Fibroblast of skin of back (primary cell): ENCODE measurements at regions not wholly inside any gene's neighbourhood (a gene's known extent, or its start where the extent isn't known, plus 50 kb on each side); places are given as distances from the start of the nearest gene placed in this dataset.
A peak's percentile ranks its signal among the peaks of the same experiment; 100 is the strongest.
"Not testable (repeated sequence)": the region's sequence is repeated elsewhere in the genome, so short reads cannot be mapped to it uniquely, and the experiment has no call there.

Source experiments
- DNase-seq: peaks from one replicate; pipeline ENCODE4 v3.0.0-alpha.2; 2013

DNA sequence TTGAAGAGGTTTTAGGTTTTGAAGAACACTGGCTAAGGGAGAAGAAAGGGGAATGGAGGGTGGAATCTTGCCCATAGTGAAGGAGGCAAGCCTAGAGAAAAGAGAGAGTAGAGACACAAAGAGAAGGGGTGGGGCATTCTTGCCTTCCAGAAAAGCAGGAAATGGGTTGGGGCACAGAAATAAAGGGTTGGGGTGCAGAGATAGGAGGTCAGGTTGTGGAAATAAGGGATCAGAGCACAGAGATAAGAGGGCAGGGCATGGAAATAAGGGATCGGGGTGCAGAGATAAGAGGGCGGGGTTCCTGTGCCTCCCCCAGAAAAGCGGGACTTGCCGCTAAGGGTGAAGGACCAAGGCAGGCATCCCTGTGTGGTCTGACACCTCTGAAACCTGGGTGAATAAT is 69.9 kb downstream of the ALG1L2 start:
- DNase-seq, result not testable (repeated sequence)

DNA sequence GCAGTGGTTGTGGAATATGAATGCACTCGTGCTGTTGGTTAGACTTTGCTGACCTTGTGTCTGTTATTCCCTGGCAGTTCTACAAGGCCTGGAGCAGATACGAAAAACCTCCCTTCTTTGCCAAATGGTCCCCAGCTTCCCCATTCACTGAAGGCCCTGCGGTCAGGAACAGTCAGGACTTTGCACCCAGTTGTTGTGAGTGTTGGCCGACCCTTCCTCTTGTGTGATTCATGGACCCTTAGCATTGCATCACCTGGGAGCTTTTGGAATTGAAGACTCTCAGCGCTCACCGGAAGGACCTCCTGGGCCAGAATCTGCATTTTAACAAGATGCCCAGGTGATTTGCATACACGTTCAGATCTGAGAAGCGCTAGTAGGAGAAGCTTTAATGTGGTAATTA is 71.6 kb downstream of the ALG1L2 start:
- not testable (repeated sequence) for DNase-seq

DNA sequence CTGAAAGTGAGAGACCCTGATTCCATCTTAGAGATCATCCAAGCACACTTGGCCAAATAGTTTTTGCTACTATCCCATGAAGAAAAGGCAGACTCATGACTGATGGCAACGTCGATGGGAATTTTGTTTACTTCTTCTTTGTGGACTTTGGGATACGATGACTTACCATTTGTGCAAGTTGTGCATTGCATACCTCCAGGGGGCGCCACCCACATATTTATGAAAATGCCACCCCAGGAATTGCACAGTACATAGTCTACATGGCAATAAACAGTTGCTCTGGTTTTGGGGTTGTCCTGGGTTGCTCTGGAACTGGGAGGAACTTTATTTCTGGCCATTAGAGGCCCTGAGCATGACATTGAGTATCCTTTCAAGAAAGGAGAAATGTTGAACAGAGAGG is 73.8 kb downstream of the ALG1L2 start:
- not testable (repeated sequence) for DNase-seq

DNA sequence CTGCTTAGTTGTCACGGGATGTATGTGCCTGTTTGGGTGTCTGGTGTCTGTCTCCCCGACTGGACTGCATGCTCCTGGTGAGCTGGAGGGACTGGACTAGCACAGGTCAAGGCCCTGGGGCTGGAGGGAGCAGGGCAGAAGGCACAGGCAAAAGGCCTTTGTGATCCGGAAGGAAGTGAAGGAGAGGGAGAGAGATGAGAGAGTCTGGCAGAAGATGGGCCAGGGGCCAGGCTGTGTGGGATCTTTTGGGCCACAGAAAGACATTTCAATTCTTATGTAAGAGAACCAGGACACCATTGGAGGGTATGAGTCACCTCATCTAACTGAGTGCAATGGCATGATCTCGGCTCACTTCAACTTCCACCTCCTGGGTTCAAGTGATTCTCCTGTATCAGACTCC is 85.2 kb downstream of the ALG1L2 start:
- DNase-seq, result not testable (repeated sequence)

DNA sequence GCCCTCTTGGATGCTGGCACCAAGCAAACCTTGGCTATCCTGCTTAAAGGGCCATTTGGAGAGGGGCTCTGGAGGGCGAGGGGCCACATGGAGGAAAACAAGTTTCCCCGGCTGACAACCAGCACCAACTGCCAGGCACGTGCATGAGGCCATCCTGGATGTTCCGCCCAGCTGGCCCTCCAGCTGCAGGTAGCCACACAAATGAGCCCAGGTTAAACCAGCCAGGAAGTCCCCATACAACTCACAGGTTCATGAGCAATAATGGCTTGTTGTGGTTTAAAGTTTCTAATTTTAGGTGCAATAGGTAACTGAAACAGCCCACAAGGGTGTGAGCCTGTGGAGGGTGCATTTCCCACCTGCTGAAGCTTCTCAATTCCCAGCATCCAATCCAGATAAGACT is 93.6 kb downstream of the ALG1L2 start:
- not testable (repeated sequence) for DNase-seq

DNA sequence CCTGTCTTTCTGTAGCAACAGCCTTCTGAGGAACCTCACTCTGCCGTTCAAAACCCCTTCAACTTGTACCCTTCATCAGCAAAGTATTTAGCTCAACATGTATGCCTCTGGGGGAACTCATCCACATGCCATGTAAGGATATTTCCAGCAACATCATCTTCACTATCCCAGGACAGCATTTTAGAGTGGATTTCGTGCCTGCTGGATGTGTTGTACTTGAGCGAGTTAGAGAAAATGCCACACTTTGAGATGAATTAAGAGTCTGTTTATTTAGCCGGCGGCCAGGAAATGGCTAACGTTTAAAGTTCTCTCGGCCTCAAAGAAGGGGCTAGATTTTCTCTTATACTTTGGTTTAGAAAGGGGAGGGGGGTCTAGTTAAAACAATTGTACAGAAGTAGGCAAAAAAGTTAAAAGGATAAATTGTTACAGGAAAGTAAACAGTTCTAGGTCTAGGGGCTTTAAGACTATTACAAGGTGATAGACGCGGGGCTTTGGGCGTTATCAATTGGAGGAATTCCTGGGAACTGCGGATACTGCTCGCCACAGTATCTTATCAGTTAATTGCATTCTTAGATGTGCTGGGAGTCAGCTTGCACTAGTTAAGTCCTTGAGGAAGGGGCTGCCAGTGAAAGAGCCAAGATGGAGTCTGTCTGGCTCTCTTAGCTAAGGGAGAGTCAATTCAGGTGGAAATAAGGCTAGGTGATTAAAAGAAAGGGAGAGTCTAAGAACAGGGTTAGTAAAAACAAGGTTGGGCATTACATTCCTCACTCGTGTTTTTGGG is 95.0 kb downstream of the ALG1L2 start:
- not testable (repeated sequence) for DNase-seq

DNA sequence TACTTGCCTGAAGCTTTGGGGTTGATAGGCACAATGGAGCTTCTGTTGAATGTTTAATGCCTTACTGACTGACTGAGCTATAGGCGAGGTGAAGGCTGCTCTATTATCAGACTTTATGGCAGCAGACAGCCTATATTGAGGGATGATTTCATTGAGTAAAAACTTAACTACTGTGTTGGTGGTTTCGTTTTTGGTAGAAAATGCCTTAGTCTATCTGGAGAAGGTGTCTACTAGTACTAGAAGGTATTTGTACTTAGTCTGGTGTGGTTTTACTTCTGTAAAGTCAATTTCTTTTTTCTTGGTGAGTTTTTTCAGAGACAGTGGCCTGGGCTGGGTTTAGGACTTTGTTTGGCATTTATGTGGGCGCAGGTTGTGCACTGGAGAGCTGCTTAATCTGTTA is 97.2 kb downstream of the ALG1L2 start:
- peak; percentile 0 for DNase-seq

DNA sequence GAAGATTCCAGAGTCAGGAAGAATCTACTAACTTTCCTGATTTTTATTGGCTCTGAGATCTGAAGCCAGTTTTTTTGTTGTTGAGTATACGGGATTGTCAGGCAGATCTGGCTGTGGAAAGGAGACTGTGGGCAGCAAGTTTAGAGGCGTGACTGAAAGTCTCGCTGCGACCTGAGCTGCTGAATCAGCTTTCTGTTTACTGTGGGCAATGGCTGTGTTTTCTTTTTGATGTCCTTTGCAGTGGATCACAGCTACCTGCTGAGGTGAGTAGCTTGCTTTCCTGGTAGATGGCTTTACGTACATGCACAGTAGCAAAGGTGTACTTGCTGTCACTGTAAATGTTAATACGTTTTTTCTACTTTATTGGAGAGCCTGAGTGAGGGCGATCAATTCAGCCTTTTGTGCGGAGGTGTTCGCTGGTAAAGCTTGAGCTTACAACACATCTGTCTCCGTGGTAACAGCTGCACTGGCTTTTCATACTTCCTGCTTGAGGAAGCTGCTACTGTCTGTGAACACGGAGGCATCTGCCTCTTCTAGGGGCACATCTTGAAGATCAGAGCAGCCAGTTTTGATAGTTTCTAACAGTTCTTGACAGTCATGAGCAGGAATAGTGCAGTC is 97.8 kb downstream of the ALG1L2 start:
- peak; percentile 1 for DNase-seq

DNA sequence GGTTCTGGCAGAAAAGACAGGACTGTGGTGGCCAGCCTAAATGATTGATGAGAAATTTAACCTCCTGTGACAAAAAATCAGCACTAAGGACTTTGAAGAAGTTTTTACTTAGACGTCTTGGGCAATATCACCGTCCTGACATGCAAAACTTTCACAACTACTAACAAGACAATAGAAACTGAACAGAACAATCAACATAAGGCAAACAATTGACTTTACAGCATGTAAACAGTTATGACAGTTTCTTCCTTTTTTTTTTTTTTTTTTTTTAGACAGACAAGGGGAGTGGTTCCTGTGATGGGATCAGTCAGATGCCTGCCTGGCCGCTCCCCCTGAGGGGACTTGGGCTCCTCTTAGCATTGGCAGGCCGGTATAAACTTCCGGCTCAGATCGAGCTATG is 100.8 kb downstream of the ALG1L2 start:
- not testable (repeated sequence) for DNase-seq

DNA sequence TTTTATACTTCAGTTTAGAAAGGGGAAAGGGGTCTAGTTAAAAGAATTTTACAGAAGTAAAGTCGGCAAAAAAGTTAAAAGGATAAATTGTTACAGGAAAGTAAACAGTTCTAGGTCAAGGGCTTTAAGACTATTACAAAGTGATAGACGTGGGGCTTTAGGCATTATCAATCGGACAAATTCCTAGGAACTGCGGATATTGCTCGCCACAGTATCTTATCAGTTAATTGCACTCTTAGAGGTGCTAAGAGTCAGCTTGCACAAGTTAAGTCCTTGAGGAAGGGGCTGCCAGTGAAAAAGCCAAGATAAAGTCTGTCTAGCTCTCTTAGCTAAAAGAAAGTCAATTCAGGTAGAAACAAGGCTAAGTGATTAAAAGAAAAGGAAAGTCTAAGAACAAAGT is 102.1 kb downstream of the ALG1L2 start:
- not testable (repeated sequence) for DNase-seq

DNA sequence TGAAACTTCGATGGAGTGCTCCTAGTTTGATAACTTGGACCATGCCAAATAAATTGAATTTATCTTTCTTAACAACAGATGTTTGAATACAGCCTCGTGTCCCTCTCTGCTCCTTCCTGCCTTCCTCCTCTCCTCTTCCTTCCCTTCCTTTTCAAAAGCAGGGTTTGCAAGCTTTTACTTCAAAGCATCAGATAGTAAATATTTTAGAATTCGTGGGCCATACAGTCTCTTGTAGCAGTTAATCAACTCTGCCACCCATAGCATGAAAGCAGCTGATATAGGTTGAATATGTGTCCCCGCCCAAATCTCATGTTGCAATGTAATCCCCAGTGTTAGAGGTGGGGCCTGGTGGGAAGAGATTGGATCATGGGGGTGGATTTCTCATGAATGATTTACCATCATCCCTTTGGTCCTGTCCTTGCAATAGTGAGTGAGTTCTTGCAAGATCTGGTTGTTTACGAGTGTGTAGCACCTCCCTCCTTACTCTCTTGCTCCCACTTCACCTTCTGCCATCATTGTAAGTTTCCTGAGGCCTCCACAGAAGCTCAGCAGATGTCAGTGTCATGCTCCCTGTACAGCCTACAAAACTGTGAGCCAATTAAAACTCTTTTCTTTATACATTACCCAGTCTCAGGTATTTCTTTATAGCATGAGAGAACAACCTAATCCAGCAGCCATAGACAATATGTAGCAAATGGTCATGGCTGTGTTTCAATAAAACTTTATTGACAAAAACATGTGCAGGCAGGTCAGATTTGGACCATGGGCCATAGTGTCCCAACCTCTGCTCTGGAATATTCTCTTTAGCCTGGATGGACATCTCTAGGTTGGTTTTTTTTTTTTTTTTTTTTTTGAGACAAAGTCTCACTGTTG is 102.8 kb downstream of the ALG1L2 start:
- DNase-seq, result not testable (repeated sequence)

DNA sequence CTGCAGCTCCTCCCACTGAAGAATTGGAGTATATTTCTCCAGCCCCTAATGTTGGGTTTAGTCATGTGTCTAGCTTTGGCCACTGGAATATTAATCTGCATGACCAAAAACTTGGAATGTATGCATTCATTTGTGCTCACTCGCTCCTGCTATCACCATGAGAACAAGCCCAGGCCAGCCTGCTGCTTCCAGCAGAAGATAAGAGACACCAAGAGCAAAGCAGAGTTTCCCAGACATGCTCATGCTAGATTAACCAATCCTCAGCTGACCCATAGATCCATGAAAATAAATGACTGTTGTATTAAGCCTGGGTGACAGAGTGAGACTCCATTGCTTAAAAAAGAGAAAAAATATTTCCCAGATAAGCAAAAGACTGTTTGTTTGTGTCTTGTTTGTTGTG is 119.6 kb downstream of the ALG1L2 start:
- not testable (repeated sequence) for DNase-seq

DNA sequence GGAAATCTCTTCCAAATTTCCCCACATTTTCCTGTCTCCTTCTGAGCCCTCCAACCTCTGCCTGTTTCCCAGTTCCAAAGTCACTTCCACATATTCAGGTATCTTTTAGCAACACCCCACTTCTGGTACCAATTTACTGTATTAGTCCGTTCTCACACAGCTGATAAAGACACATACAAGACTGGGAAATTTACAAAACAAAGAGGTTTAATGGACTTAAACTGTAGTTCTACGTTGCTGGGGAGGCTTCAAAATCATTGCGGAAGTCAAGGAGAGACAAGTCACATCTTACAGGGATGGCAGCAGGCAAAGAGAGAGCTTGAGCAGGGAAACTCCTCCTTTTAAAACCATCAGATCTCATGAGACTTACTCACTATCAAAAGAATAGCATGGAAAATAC is 122.0 kb downstream of the ALG1L2 start:
- not testable (repeated sequence) for DNase-seq

DNA sequence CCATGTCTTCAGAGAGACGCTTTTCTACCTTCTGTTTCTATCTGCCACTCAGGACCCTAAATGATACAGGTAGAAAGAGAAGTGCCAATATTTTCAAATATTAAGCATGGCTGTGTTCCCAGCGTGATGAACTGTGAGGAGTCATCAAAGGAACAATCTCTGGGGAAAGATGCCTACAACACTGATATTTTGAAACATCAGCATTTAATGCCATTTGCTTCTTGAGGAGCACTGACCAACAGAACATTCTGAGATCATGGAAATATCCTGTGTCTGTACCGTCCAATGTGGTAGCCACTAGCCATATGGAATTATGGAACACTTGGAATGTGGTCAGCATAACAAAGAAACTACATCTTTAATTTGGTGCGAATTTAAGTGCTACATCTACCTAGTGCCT is 117.9 kb upstream of the COL6A5 start:
- DNase-seq, result no peak

DNA sequence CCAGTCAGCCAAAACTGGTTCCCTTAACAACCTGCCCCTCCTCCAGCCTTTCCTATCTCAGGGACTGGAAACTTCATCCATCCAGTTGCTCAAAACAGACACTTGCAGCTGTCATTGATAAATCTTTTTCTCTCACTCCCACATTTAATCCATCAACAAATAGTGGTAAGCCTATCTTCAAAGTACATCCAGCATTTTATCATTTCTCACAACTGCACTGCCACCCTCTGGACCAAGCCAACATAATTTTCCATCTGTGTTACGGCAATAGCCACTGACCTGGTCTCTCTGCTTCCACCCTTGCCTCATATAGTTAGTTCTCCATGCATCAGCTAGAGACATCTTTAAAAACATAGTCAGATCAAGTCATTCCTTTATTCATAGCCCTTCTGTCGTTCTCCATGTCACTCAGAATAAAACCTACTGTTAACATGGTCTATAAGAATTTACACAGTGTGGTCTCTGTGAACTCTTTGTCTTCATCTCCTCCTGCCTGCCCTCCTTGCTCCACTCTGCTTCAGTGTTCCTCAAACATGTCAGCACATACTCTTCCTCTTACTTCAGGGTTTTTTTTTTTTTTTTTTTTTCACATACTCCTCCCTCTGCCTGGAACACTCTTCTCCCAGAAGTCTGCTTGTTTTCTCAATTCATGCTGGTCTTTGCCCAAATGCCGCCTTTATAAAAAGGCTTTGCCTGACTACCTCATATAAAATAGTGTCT is 102.5 kb upstream of the COL6A5 start:
- DNase-seq, result no peak

DNA sequence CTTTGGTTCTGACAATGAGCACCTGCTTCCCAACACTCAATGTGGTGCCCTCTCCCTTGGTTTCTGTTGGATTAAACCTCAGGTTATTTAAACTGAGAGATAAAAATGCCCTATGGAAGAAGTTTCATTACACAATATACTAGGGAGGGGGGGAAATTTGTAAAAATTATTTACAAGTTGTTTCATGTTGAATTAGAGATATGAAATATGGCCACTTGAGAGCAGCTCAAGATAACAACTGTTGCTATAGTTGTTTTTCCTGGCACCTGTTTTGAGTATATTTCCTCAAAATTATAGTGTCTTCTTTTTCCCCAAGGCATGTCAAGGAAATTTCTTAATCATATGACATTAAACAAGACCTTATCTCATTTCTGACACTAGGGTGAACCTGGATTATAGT is 101.7 kb upstream of the COL6A5 start:
- no peak for DNase-seq

DNA sequence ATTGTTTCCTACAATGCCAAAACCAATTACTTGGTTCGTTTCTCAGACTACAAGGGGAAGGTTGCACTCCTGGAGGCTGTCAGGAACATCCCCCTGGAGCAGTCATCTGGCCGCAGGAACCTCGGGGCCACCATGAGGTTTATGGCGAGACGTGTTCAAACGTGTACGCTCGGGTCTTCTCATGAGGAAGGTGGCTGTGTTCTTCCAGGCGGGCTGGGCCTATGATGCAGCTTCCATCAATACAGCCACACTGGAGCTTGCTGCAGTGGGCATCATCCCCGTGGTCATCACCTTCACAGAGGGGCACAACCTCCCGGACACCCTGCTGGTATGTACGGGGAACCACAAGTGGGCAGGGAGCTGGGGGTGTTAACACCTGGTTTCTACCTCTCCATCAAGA is 94.5 kb upstream of the COL6A5 start:
- DNase-seq, result no peak

DNA sequence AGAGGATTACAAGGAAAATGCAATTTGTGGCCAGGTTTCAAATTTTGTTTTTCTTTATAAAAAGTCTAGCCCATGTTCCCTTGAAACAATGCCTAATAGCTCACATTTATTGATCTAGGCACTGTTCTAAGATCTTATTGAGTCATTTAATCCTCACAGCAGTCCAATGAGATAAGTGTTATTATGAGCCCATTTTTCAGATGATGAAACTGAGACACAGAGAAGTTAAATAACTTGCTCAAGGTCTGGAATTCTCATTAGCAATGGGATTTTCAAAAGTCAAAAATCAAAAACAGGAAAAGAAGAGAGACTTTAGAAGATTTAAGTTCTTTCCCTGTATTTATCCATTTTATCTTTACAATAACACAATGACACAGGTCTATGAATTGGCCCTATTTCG is 90.0 kb upstream of the COL6A5 start:
- no peak for DNase-seq

DNA sequence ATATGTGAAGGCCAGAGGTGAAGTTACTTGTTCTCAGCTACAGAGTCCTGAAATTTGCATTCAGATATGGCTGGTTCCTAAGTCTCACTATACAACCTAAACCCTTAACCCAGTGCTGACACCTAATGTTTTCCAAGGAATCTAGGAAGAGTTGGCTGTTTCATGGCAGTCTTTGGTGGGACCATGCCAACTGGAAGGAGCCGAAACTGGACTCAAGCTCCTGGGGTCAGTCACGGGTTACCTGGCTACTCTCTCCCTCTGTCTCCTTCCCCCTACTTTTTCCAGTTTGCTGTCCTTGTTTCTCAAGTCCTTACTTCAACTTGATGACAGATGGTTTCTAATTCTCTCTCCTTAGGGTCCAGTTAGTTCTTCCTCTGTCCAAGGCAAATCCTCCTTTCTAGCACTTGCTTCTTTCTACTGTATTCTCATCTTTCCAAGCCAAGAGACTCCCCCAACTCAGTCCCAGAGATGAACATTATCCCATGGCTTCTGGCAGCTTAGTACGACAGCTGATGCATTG is 88.6 kb upstream of the COL6A5 start:
- DNase-seq, result no peak

DNA sequence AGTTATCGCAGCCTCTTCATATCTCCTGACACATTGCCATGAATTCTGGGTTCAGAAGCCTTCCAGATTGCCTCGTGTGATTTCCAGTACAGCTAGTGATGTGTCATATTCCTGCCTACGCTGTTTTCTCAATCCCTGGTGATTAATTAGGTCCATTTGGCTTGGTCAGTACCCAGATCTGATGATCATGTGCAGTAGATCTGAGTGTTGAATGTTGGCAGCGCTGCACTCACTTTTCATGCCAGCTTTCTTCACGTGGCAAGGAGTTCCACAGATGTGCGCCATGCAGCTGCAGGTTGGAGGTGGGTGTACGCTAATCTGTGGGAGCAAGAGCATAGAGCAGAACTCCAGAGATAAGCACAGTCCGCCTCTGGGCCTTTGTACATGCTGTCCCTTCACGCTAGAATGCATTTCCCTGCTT is 86.9 kb upstream of the COL6A5 start:
- DNase-seq, result no peak

DNA sequence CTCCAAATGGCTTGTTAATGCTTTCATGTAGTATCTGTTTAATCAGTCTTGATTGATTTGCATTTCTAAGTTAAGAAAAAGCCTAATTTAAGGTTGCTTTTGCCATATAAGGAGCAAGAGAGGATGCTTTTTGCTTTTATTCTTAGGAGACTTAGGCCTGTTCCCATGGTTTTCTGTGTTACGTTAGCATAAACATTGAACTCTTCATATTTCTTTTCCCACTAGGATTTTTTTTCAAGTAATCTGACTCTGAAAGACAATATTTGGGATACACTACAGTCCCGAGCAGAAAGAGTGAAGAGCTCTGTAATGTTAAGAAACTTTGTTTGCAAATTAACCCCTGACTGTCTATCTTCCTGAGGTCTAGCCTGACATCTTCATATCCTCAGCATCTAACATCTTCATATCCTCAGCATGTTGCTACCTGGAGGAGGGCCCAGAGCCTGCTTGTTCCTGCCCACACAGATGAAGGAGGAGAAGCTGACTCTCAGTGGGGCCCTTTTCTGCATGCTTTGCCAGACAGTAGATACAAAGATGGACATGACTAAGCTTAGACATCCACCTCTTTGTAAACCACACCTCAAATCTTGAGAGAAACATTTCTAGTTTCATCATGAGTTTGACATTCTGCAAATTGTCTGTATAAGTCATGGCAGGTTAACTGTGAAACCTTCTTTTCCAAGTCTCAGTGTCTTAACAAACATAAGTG is 86.2 kb upstream of the COL6A5 start:
- DNase-seq, result no peak

DNA sequence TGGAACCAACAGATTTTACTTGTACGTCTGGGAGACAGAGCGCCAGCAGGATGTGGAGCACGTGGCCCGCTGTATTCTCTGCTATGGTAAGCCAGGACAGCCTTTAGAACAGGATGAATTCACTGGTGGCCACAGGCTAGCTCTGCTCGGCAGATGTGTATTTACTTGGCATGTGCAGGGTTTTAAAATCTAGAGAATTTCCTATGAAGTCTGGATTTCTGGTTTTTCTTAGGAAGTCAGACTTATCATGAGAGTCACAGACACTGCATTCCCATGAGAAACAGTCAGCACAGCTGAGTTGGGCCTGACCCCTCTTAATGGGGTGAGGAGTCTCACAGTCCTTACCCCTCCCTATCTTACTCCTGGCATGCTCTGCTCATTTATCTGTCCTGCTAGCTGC is 84.6 kb upstream of the COL6A5 start:
- DNase-seq, result no peak
